Liver (tissue), 7 donors: ENCODE measurements at regions not wholly inside any gene's neighbourhood (a gene's known extent, or its start where the extent isn't known, plus 50 kb on each side); places are given as distances from the start of the nearest gene placed in this dataset.

ENCODE experiments used
- DNase-seq: peaks from one replicate; pipeline ENCODE4 v3.0.0-alpha.2; 2017; ENCODE audit warnings: low spot score
- H3K27ac ChIP-seq, 2 donors: one replicate each; pipeline ENCODE4 v1.7.0; 2013; ENCODE audit warnings: inconsistent platforms in 2 of 2, low read length in 2 of 2, control low read depth in 1 of 2, low read depth in 1 of 2, mild to moderate bottlenecking in 1 of 2
- H3K27me3 ChIP-seq, 4 donors: one replicate each; pipeline versions ENCODE4 v1.6.1 to v1.7.0; 2013; ENCODE audit warnings: low read length in 3 of 4, inconsistent platforms in 1 of 4, mild to moderate bottlenecking in 1 of 4, moderate library complexity in 1 of 4; ENCODE audit not compliant: control insufficient read depth in 4 of 4, insufficient read depth in 4 of 4
- H3K36me3 ChIP-seq, 4 donors: one replicate each; pipeline versions ENCODE4 v1.6.1 to v1.7.0; 2013; ENCODE audit warnings: low read length in 3 of 4, mild to moderate bottlenecking in 3 of 4, low read depth in 1 of 4, moderate library complexity in 1 of 4; ENCODE audit not compliant: control insufficient read depth in 4 of 4, insufficient read depth in 3 of 4
- H3K4me1 ChIP-seq, 4 donors: one replicate each; pipeline versions ENCODE4 v1.6.1 to v1.7.0; 2013; ENCODE audit warnings: low read length in 3 of 4, mild to moderate bottlenecking in 3 of 4, moderate library complexity in 1 of 4; ENCODE audit not compliant: control insufficient read depth in 4 of 4, insufficient read depth in 4 of 4
- H3K4me3 ChIP-seq, 3 donors: one replicate each; pipeline versions ENCODE4 v1.6.1 to v1.7.0; 2013; ENCODE audit warnings: low read length in 3 of 3, control low read depth in 1 of 3, low read depth in 1 of 3, mild to moderate bottlenecking in 1 of 3
- H3K9ac ChIP-seq, 2 donors: one replicate each; pipeline ENCODE4 v1.7.0; 2013; ENCODE audit warnings: low read length in 2 of 2, mild to moderate bottlenecking in 2 of 2, moderate library complexity in 2 of 2, control low read depth in 1 of 2, low read depth in 1 of 2
- H3K9me3 ChIP-seq, 4 donors: one replicate each; pipeline versions ENCODE4 v1.6.1 to v1.7.0; 2013; ENCODE audit warnings: low read length in 3 of 4; ENCODE audit not compliant: control insufficient read depth in 4 of 4
- EGR1 ChIP-seq, 2 donors: IDR thresholded peaks; 2 replicates each; pipeline ENCODE4 v1.6.1; 2016 to 2018; ENCODE audit warnings: antibody characterized with exemption in 2 of 2, low read depth in 2 of 2
- FOXA1 ChIP-seq: IDR thresholded peaks from 2 replicates; pipeline ENCODE4 v1.6.1; 2016; ENCODE audit warnings: antibody characterized with exemption
- FOXA2 ChIP-seq: IDR thresholded peaks from 2 replicates; pipeline ENCODE4 v1.6.1; 2016; ENCODE audit warnings: antibody characterized with exemption
- GABPA ChIP-seq, 2 donors: IDR thresholded peaks in 1 of 2; conservative IDR thresholded peaks in 1 of 2; 2 replicates each; pipeline ENCODE4 v1.6.1; 2016; ENCODE audit warnings: antibody characterized with exemption in 2 of 2, mild to moderate bottlenecking in 1 of 2, moderate library complexity in 1 of 2
- HNF4A ChIP-seq, 2 donors: conservative IDR thresholded peaks; 2 replicates each; pipeline ENCODE4 v1.6.1; 2016; ENCODE audit warnings: antibody characterized with exemption in 2 of 2, mild to moderate bottlenecking in 2 of 2
- HNF4G ChIP-seq: IDR thresholded peaks from 2 replicates; pipeline ENCODE4 v1.6.1; 2016; ENCODE audit warnings: antibody characterized with exemption
- JUND ChIP-seq, 2 donors: IDR thresholded peaks; 2 replicates each; pipeline ENCODE4 v1.6.1; 2016; ENCODE audit warnings: antibody characterized with exemption in 2 of 2
- NR2F2 ChIP-seq: IDR thresholded peaks from 2 replicates; pipeline ENCODE4 v1.6.1; 2016; ENCODE audit warnings: antibody characterized with exemption
- RAD21 ChIP-seq, 2 donors: IDR thresholded peaks; 2 replicates each; pipeline ENCODE4 v1.6.1; 2016; ENCODE audit warnings: antibody characterized with exemption in 2 of 2, mild to moderate bottlenecking in 2 of 2
- RXRA ChIP-seq, 2 donors: IDR thresholded peaks; 2 replicates each; pipeline ENCODE4 v1.6.1; 2017 to 2018; ENCODE audit warnings: antibody characterized with exemption in 2 of 2, mild to moderate bottlenecking in 1 of 2
- SP1 ChIP-seq: IDR thresholded peaks from 2 replicates; pipeline ENCODE4 v1.6.1; 2018; ENCODE audit warnings: antibody characterized with exemption, mild to moderate bottlenecking
- TAF1 ChIP-seq: conservative IDR thresholded peaks from 2 replicates; pipeline ENCODE4 v1.6.1; 2016; ENCODE audit warnings: antibody characterized with exemption, mild to moderate bottlenecking
- YY1 ChIP-seq: IDR thresholded peaks from 2 replicates; pipeline ENCODE4 v1.6.1; 2016; ENCODE audit warnings: antibody characterized with exemption, mild to moderate bottlenecking
- WGBS: extraction: QIAGEN DNeasy Blood & Tissue Kit; methylation state at CpG from one replicate; pipeline ENCODE4 v1.1.7; 2013; 5-methylcytosine and 5-hydroxymethylcytosine counted together
- TF ChIP-seq, protein P1 (sequence below): IDR thresholded peaks from 2 replicates; pipeline ENCODE4 v1.6.1; 2016; ENCODE audit warnings: antibody characterized with exemption
- TF ChIP-seq, protein P2 (sequence below): IDR thresholded peaks from 2 replicates; pipeline ENCODE4 v1.6.1; 2016; ENCODE audit warnings: antibody characterized with exemption, mild to moderate bottlenecking
- TF ChIP-seq, protein P3 (sequence below): IDR thresholded peaks from 2 replicates; pipeline ENCODE4 v1.6.1; 2016; ENCODE audit warnings: antibody characterized with exemption
- TF ChIP-seq, protein P4 (sequence below): IDR thresholded peaks from 2 replicates; pipeline ENCODE4 v1.6.1; 2016; ENCODE audit warnings: antibody characterized with exemption
- donor health status: healthy.
- donor health status: healthy.
- donor health status: healthy.
- donor health status: healthy.

DNA sequence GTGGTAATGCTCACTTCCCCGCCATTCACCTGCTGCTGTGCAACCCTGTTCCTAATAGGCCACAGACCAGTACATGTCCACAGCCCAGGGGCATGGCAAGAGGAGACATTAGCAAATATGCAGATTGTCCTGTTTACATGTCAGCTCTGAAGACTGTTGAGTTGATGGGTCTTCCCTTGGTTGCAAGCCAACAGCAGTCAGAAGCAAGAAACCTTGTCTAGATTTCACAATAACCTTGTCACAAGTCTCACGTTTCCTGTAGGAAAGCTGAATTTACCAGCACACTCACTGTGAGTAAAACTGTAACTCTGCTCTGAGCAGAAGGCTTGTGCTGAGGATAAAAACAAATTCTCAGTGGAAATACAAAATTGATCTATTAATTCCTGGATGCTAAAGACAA lies 195.1 kb downstream of the HLX start:
- Histone ChIP-seq H3K27me3 (no peaks in the 10 kb centered on the region), H3K4me1 (no peaks in the 10 kb centered on the region), H3K9ac (no peak overlapping the region), H3K27ac (no peak overlapping the region), H3K4me3 (no peak overlapping the region), H3K36me3 (no peaks in the 10 kb centered on the region), H3K9me3 (peaks cover 0 to 1% (median 0%) of the 10 kb centered on the region in 4 donors)
- TF ChIP-seq, protein P1, sequence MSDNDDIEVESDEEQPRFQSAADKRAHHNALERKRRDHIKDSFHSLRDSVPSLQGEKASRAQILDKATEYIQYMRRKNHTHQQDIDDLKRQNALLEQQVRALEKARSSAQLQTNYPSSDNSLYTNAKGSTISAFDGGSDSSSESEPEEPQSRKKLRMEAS: no peak
- TF ChIP-seq FOXA2 (no peak), JUND (IDR thresholded peaks at IDR 0.05) (no peak), GABPA (IDR thresholded peaks at IDR 0.05 in 1 of 2, conservative IDR thresholded peaks at IDR 0.05 in 1 of 2) (no peak), SP1 (no peak), RXRA (IDR thresholded peaks at IDR 0.05) (no peak)
- TF ChIP-seq, protein P2, sequence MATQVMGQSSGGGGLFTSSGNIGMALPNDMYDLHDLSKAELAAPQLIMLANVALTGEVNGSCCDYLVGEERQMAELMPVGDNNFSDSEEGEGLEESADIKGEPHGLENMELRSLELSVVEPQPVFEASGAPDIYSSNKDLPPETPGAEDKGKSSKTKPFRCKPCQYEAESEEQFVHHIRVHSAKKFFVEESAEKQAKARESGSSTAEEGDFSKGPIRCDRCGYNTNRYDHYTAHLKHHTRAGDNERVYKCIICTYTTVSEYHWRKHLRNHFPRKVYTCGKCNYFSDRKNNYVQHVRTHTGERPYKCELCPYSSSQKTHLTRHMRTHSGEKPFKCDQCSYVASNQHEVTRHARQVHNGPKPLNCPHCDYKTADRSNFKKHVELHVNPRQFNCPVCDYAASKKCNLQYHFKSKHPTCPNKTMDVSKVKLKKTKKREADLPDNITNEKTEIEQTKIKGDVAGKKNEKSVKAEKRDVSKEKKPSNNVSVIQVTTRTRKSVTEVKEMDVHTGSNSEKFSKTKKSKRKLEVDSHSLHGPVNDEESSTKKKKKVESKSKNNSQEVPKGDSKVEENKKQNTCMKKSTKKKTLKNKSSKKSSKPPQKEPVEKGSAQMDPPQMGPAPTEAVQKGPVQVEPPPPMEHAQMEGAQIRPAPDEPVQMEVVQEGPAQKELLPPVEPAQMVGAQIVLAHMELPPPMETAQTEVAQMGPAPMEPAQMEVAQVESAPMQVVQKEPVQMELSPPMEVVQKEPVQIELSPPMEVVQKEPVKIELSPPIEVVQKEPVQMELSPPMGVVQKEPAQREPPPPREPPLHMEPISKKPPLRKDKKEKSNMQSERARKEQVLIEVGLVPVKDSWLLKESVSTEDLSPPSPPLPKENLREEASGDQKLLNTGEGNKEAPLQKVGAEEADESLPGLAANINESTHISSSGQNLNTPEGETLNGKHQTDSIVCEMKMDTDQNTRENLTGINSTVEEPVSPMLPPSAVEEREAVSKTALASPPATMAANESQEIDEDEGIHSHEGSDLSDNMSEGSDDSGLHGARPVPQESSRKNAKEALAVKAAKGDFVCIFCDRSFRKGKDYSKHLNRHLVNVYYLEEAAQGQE: no peak
- TF ChIP-seq, protein P3, sequence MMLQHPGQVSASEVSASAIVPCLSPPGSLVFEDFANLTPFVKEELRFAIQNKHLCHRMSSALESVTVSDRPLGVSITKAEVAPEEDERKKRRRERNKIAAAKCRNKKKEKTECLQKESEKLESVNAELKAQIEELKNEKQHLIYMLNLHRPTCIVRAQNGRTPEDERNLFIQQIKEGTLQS: no peak
- DNase-seq: no peak
- WGBS: 74% methylated on average over 2 of the region's 2 CpGs

DNA sequence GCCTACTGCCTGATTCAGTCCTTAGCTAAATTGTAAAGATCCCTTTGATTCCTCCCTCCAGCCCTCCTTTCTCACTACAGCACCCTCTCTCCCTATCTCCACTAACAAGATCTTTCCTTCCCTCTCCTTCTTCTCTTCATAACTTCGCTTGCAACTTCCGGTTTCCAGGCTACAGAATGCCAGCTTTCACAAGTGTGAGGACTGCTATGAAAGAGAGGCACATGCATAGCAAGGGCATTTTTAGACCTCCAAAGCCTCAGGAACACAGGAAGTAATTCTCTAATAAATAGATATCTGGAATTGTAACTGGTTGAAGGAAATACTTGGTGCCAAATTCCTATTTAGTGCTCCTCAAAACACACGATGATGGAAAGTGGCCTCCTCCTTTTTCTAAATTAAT lies 196.7 kb downstream of the HLX start:
- no peak for DNase-seq
- Histone ChIP-seq H3K9ac (no peak overlapping the region), H3K36me3 (no peaks in the 10 kb centered on the region), H3K4me3 (no peak overlapping the region), H3K4me1 (no peaks in the 10 kb centered on the region), H3K27ac (no peak overlapping the region), H3K9me3 (peaks cover 0 to 1% (median 0%) of the 10 kb centered on the region in 4 donors), H3K27me3 (no peaks in the 10 kb centered on the region)
- WGBS: 56% methylated on average over 3 of the region's 3 CpGs
- no peak for TF ChIP-seq HNF4G
- no peak for TF ChIP-seq GABPA (IDR thresholded peaks at IDR 0.05 in 1 of 2, conservative IDR thresholded peaks at IDR 0.05 in 1 of 2)
- TF ChIP-seq RAD21 (IDR thresholded peaks at IDR 0.05): no peak
- TF ChIP-seq, protein P3: no peak
- no peak for TF ChIP-seq RXRA (IDR thresholded peaks at IDR 0.05)
- no peak for TF ChIP-seq NR2F2
- TF ChIP-seq, protein P4, sequence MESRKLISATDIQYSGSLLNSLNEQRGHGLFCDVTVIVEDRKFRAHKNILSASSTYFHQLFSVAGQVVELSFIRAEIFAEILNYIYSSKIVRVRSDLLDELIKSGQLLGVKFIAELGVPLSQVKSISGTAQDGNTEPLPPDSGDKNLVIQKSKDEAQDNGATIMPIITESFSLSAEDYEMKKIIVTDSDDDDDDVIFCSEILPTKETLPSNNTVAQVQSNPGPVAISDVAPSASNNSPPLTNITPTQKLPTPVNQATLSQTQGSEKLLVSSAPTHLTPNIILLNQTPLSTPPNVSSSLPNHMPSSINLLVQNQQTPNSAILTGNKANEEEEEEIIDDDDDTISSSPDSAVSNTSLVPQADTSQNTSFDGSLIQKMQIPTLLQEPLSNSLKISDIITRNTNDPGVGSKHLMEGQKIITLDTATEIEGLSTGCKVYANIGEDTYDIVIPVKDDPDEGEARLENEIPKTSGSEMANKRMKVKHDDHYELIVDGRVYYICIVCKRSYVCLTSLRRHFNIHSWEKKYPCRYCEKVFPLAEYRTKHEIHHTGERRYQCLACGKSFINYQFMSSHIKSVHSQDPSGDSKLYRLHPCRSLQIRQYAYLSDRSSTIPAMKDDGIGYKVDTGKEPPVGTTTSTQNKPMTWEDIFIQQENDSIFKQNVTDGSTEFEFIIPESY: no peak

DNA sequence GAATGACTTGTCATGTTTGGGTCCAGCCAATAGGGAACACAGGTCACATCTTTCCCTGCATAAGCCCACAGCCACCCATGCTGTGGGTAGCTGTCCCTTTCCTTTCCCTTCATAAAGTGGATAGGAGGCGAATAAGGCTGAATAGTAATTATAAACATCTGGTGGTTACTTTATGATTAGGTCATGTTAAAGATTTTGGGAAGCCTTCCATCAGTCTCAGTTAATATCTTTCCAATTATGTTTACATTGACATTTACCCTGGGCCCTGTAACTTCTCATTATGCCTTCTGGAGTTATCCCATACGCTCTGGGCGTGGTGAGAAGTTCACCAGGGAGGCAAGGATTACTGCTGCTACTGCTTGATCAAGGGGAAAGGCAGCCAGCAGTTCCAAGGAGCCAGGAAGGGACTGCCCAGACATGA lies 197.2 kb downstream of the HLX start:
- no peak overlapping the region for H3K9ac ChIP-seq
- no peak for DNase-seq
- WGBS: 83% methylated on average over 3 of the region's 3 CpGs
- peaks cover 0 to 1% (median 0%) of the 10 kb centered on the region in 4 donors for H3K9me3 ChIP-seq
- H3K4me1 ChIP-seq: no peaks in the 10 kb centered on the region
- H3K27ac ChIP-seq: no peak overlapping the region
- no peak overlapping the region for H3K4me3 ChIP-seq
- no peaks in the 10 kb centered on the region for H3K36me3 ChIP-seq
- H3K27me3 ChIP-seq: no peaks in the 10 kb centered on the region
- TF ChIP-seq HNF4A (conservative IDR thresholded peaks at IDR 0.05): no peak
- no peak for TF ChIP-seq RXRA (IDR thresholded peaks at IDR 0.05)
- no peak for TF ChIP-seq TAF1
- TF ChIP-seq HNF4G: no peak
- no peak for TF ChIP-seq RAD21 (IDR thresholded peaks at IDR 0.05)
- TF ChIP-seq, protein P4: no peak
- TF ChIP-seq YY1: no peak
- TF ChIP-seq FOXA1: no peak
- TF ChIP-seq, protein P2: no peak
- no peak for TF ChIP-seq EGR1 (IDR thresholded peaks at IDR 0.05; ENCODE audit: low read depth in 2 of 2)
